ENCODE measurements at regions not wholly inside any gene's neighbourhood (a gene's known extent, or its start where the extent isn't known, plus 50 kb on each side); places are given as distances from the start of the nearest gene placed in this dataset.

- TF ChIP-seq CTCF (conservative IDR thresholded peaks at IDR 0.05; ENCODE audit: low read depth, low read length) (no peak), EZH2 (IDR thresholded peaks at IDR 0.05; ENCODE audit: borderline replicate concordance, low read depth, low read length, poor library complexity, severe bottlenecking) (no peak)
Measured at GRCh38 chr6:139644821-139645220, 270.4 kb upstream of the CITED2 start.

All from A673 (cell line).